Natural killer cell (primary cell): ENCODE measurements at regions not wholly inside any gene's neighbourhood (a gene's known extent, or its start where the extent isn't known, plus 50 kb on each side); places are given as distances from the start of the nearest gene placed in this dataset.

ENCODE experiments used
- ATAC-seq, 3 donors: fragments of 150-1000 bp in 2 of 3; fragments of 200-7000 bp in 1 of 3; cut with Tn5 transposase; 1 replicate in 1 of 3; 2 replicates in 2 of 3; pipeline ENCODE4 v1.10.0; 2021; ENCODE audit warnings: mild to moderate bottlenecking in 2 of 3, moderate library complexity in 2 of 3
- DNase-seq, 2 donors: peaks; one replicate each; pipeline versions ENCODE4 v3.0.0 to v3.0.0-alpha.2; 2013 to 2021; ENCODE audit warnings: mixed read lengths in 1 of 2
- H3K27ac ChIP-seq: one replicate; pipeline ENCODE4 v1.5.1; 2013; ENCODE audit warnings: mild to moderate bottlenecking, low read length
- H3K27me3 ChIP-seq: one replicate; pipeline ENCODE4 v1.6.1; 2013; ENCODE audit warnings: low read length; ENCODE audit not compliant: control insufficient read depth, insufficient read depth
- H3K36me3 ChIP-seq: one replicate; pipeline ENCODE4 v1.6.1; 2013; ENCODE audit warnings: low read length; ENCODE audit not compliant: control insufficient read depth, insufficient read depth
- H3K4me1 ChIP-seq: one replicate; pipeline ENCODE4 v1.6.1; 2013; ENCODE audit warnings: low read length; ENCODE audit not compliant: control insufficient read depth, insufficient read depth
- H3K4me3 ChIP-seq: one replicate; pipeline ENCODE4 v1.5.1; 2013; ENCODE audit warnings: low read length
- H3K9me3 ChIP-seq: one replicate; pipeline ENCODE4 v1.6.1; 2013; ENCODE audit warnings: low read length; ENCODE audit not compliant: control insufficient read depth, insufficient read depth
- H3K27ac Mint-ChIP-seq, 2 donors: one replicate each; pipeline ENCODE4 v1.8.0; 2022; ENCODE audit warnings: mild to moderate bottlenecking in 2 of 2, mixed read lengths in 2 of 2, moderate library complexity in 1 of 2
- H3K27me3 Mint-ChIP-seq, 2 donors: one replicate each; pipeline ENCODE4 v1.8.0; 2022; ENCODE audit warnings: low read depth in 2 of 2, mixed read lengths in 2 of 2
- H3K36me3 Mint-ChIP-seq: one replicate; pipeline ENCODE4 v1.8.0; 2022; ENCODE audit warnings: mixed read lengths
- H3K4me1 Mint-ChIP-seq, 2 donors: one replicate each; pipeline ENCODE4 v1.8.0; 2022; ENCODE audit warnings: mixed read lengths in 2 of 2
- H3K4me3 Mint-ChIP-seq: one replicate; pipeline ENCODE4 v1.8.0; 2022; ENCODE audit warnings: mild to moderate bottlenecking, moderate library complexity, mixed read lengths
- H3K9me3 Mint-ChIP-seq, 2 donors: one replicate each; pipeline ENCODE4 v1.8.0; 2022; ENCODE audit warnings: mixed read lengths in 2 of 2
- WGBS: methylation state at CpG from one replicate; pipeline ENCODE4 v1.1.7; 2013; ENCODE audit warnings: missing lambda C conversion rate; ENCODE audit not compliant: insufficient coverage; 5-methylcytosine and 5-hydroxymethylcytosine counted together
- intact Hi-C: fragments of 100-400 bp; cut with micrococcal nuclease; formaldehyde crosslinking; loops from one replicate; pipeline ENCODE4 v1.14.2; 2022
- TF ChIP-seq, protein P1 (sequence below): fragments of 200-600 bp; IDR thresholded peaks from one replicate; pipeline ENCODE4 v1.8.0; 2022; ENCODE audit warnings: antibody characterized with exemption

DNA sequence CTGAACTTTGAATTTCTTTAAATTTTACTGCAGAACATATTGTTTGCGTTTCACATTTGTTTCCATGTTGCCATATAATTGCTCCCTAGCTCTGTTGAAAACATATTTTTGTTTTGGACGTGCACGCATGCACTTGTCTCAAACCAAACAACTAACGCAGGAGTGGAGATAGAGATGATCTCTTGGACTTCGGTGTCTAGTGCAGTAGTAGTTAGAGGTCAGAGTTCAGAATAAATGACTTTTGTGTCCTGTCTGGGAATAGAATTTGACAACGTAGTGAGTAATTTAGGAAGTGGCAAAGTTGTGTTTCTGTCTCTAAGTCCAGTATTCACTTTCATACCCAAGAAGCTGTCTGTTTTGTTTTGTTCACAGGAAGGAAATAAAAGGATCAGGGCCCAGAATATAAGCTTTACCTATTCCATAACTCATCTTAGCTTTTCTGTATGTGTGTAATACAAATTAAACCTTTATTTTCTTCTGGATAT lies 173.8 kb downstream of the AEBP2 start:
- no peak for DNase-seq
- ATAC-seq: no peak
- no peaks in the 10 kb centered on the region for H3K36me3 ChIP-seq
- no peaks in the 10 kb centered on the region for H3K27me3 ChIP-seq
- no peaks in the 10 kb centered on the region for H3K36me3 Mint-ChIP-seq
- WGBS: over 99% methylated on average over 5 of the region's 6 CpGs
- no peaks in the 10 kb centered on the region for H3K9me3 ChIP-seq
- H3K27ac ChIP-seq: no peak overlapping the region
- peaks cover 0 to 3% of the 10 kb centered on the region in 2 donors for H3K9me3 Mint-ChIP-seq
- H3K27me3 Mint-ChIP-seq: no peaks in the 10 kb centered on the region
- H3K4me3 ChIP-seq: no peak overlapping the region
- no peaks in the 10 kb centered on the region for H3K4me1 ChIP-seq
- intact Hi-C loops: no loop called here
- peaks cover 7% of the 10 kb centered on the region in 2 donors for H3K4me1 Mint-ChIP-seq
- TF ChIP-seq, protein P1, sequence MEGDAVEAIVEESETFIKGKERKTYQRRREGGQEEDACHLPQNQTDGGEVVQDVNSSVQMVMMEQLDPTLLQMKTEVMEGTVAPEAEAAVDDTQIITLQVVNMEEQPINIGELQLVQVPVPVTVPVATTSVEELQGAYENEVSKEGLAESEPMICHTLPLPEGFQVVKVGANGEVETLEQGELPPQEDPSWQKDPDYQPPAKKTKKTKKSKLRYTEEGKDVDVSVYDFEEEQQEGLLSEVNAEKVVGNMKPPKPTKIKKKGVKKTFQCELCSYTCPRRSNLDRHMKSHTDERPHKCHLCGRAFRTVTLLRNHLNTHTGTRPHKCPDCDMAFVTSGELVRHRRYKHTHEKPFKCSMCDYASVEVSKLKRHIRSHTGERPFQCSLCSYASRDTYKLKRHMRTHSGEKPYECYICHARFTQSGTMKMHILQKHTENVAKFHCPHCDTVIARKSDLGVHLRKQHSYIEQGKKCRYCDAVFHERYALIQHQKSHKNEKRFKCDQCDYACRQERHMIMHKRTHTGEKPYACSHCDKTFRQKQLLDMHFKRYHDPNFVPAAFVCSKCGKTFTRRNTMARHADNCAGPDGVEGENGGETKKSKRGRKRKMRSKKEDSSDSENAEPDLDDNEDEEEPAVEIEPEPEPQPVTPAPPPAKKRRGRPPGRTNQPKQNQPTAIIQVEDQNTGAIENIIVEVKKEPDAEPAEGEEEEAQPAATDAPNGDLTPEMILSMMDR: no peak
- H3K27ac Mint-ChIP-seq: no peak overlapping the region
- no peak overlapping the region for H3K4me3 Mint-ChIP-seq

- no peak overlapping the region for H3K4me3 ChIP-seq
- Mint-ChIP-seq H3K9me3 (peaks cover 0 to 3% of the 10 kb centered on the region in 2 donors), H3K4me1 (peaks cover 7% of the 10 kb centered on the region in 2 donors), H3K36me3 (no peaks in the 10 kb centered on the region), H3K27ac (no peak overlapping the region), H3K27me3 (no peaks in the 10 kb centered on the region), H3K4me3 (no peak overlapping the region)
- H3K9me3 ChIP-seq: no peaks in the 10 kb centered on the region
- H3K4me1 ChIP-seq: no peaks in the 10 kb centered on the region
- 95% methylated on average over 4 of the region's 6 CpGs for WGBS
- intact Hi-C loops: no loop called here
- no peak for DNase-seq
- H3K27me3 ChIP-seq: no peaks in the 10 kb centered on the region
- H3K27ac ChIP-seq: no peak overlapping the region
- no peaks in the 10 kb centered on the region for H3K36me3 ChIP-seq
- TF ChIP-seq, protein P1: no peak
- no peak for ATAC-seq
Observed at GRCh38 chr12:19614601-19615383, 175.5 kb downstream of the AEBP2 start.

GRCh38 chr12:19615384-19615725 lies 176.1 kb downstream of the AEBP2 start:
- DNase-seq (no peak), ATAC-seq (no peak)
- TF ChIP-seq, protein P1: no peak
- Mint-ChIP-seq H3K9me3 (peaks cover 0 to 3% of the 10 kb centered on the region in 2 donors), H3K27me3 (no peaks in the 10 kb centered on the region), H3K36me3 (no peaks in the 10 kb centered on the region), H3K4me1 (peaks cover 7% of the 10 kb centered on the region in 2 donors), H3K27ac (no peak overlapping the region), H3K4me3 (no peak overlapping the region)
- H3K27me3 ChIP-seq: no peaks in the 10 kb centered on the region
- no peak overlapping the region for H3K27ac ChIP-seq
- no peaks in the 10 kb centered on the region for H3K36me3 ChIP-seq
- H3K9me3 ChIP-seq: no peaks in the 10 kb centered on the region
- no peaks in the 10 kb centered on the region for H3K4me1 ChIP-seq
- H3K4me3 ChIP-seq: no peak overlapping the region
- intact Hi-C loops: no loop called here

GRCh38 chr12:19616781-19617180 lies 177.5 kb downstream of the AEBP2 start:
- Histone ChIP-seq H3K36me3 (no peaks in the 10 kb centered on the region), H3K9me3 (no peaks in the 10 kb centered on the region), H3K27me3 (no peaks in the 10 kb centered on the region), H3K4me1 (no peaks in the 10 kb centered on the region), H3K27ac (no peak overlapping the region), H3K4me3 (no peak overlapping the region)
- DNase-seq: no peak
- Mint-ChIP-seq H3K27ac (no peak overlapping the region), H3K27me3 (no peaks in the 10 kb centered on the region), H3K4me1 (peaks cover 7% of the 10 kb centered on the region in 2 donors), H3K36me3 (no peaks in the 10 kb centered on the region), H3K4me3 (no peak overlapping the region), H3K9me3 (no peaks in the 10 kb centered on the region)
- TF ChIP-seq, protein P1: no peak
- WGBS: 94% methylated on average over 15 of the region's 15 CpGs
- ATAC-seq: no peak
- intact Hi-C loops: no loop called here
